ENCODE measurements at regions not wholly inside any gene's neighbourhood (a gene's known extent, or its start where the extent isn't known, plus 50 kb on each side); places are given as distances from the start of the nearest gene placed in this dataset.

GRCh38 chr5:144105371-144105770, 65.1 kb downstream of the YIPF5 start (continued):
- TF ChIP-seq ARID4A (CRISPR knock-in tag; IDR thresholded peaks at IDR 0.05; ENCODE audit: borderline replicate concordance) (no peak), SRY (CRISPR knock-in tag; IDR thresholded peaks at IDR 0.05) (no peak), ZNF30 (CRISPR knock-in tag; IDR thresholded peaks at IDR 0.05) (no peak), ZBTB8A (CRISPR knock-in tag; IDR thresholded peaks at IDR 0.05; ENCODE audit: borderline replicate concordance, low read depth) (no peak), SP140L (CRISPR knock-in tag; IDR thresholded peaks at IDR 0.05; ENCODE audit: borderline replicate concordance) (no peak)

GRCh38 chr5:144108131-144108530, 62.3 kb downstream of the YIPF5 start:
- no peaks in the 10 kb centered on the region for H3K9me3 ChIP-seq (ENCODE audit: low read length)
- ATAC-seq (no peak), DNase-seq (ENCODE audit: low spot score) (no peak), FAIRE-seq (no peak)
- H3K36me3 ChIP-seq (replicated peaks in 1 of 2; ENCODE audit: control insufficient read depth in 1 of 2, insufficient read depth in 2 of 2, low read length in 2 of 2), result no peaks in the 10 kb centered on the region
- in situ Hi-C loops (cut with HindIII; ENCODE audit: extremely low pct_ligation_motif_present, low pct_unique_long_range_greater_than_20kb) (no loop called here), intact Hi-C loops (cut with micrococcal nuclease; ENCODE audit: unreplicated experiment) (no loop called here)
- ChIA-PET CTCF (ENCODE audit: low intra/inter-chr PET ratio, low total read pairs) (no interaction called here), POLR2A (no interaction called here)
- no peak overlapping the region for H3K4me2 ChIP-seq (ENCODE audit: low read depth, low read length)
- H3K27ac ChIP-seq (ENCODE audit: extremely low read length, insufficient read depth, low read length), result no peak overlapping the region
- no peaks in the 10 kb centered on the region for H4K20me1 ChIP-seq (ENCODE audit: insufficient read depth, low read length)
- H3K27me3 ChIP-seq (ENCODE audit: control insufficient read depth in 1 of 2, insufficient read depth in 2 of 2, low read length in 2 of 2), result no peaks in the 10 kb centered on the region
- H3K9ac ChIP-seq (ENCODE audit: insufficient read depth, low read depth, low read length), result no peak overlapping the region
- no peak overlapping the region for H3K4me3 ChIP-seq (replicated peaks in 1 of 3; ENCODE audit: insufficient read depth in 1 of 3, low read depth in 2 of 3, low read length in 3 of 3)
- no peak overlapping the region for H2AFZ ChIP-seq (ENCODE audit: low read length)
- BruUV-seq (replicated peaks), result no TSS peak
- H3K4me1 ChIP-seq (ENCODE audit: insufficient read depth, low read length), result no peaks in the 10 kb centered on the region
- H3K79me2 ChIP-seq (ENCODE audit: insufficient read depth, low read length), result no peaks in the 10 kb centered on the region
- TF ChIP-seq ATF3 (CRISPR knock-in tag; IDR thresholded peaks at IDR 0.05), result no peak
- no peak for TF ChIP-seq ZNF609 (CRISPR knock-in tag; IDR thresholded peaks at IDR 0.05; ENCODE audit: borderline replicate concordance)
- no peak for TF ChIP-seq ZBTB7B (CRISPR knock-in tag; IDR thresholded peaks at IDR 0.05)
- no peak for TF ChIP-seq ZNF639 (CRISPR knock-in tag; conservative IDR thresholded peaks at IDR 0.05)

Measured in HepG2 (cell line).